Hematopoietic multipotent progenitor cell treated with erythropoietin and hydrocortisone succinate and interleukin-3 and kit ligand, for 4 days (in vitro differentiated cells): ENCODE measurements at regions not wholly inside any gene's neighbourhood (a gene's known extent, or its start where the extent isn't known, plus 50 kb on each side); places are given as distances from the start of the nearest gene placed in this dataset.

Experiments used
- DNase-seq: peaks from one replicate; pipeline ENCODE4 v3.0.0-alpha.2; 2015

GRCh38 chr2:222058819-222059445 lies 239.9 kb downstream of the PAX3 start:
- no peak for DNase-seq

GRCh38 chr2:222057347-222058073 lies 241.3 kb downstream of the PAX3 start:
- peak; percentile 50 for DNase-seq

DNA sequence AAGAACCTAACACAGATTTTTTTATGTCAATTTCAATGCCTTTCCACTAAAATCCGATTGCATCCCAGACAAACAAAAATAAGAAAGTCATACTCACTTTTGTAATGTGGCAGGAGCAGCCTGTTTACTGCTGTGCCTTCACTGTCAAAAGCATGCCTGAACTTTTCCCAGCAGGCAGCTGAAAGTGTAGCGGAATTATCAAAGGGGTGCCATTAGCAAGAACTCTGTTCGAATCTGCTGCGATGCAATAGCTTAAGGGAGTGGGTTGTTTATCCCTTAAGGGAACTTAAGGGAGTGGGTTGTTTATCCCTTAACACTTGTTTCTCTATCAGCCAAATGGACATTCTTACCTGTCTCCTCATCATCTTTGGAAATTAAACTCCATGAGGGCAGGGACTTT lies 243.5 kb downstream of the PAX3 start:
- no peak for DNase-seq

GRCh38 chr2:222054813-222055212 lies 244.0 kb downstream of the PAX3 start:
- DNase-seq = no peak

DNA sequence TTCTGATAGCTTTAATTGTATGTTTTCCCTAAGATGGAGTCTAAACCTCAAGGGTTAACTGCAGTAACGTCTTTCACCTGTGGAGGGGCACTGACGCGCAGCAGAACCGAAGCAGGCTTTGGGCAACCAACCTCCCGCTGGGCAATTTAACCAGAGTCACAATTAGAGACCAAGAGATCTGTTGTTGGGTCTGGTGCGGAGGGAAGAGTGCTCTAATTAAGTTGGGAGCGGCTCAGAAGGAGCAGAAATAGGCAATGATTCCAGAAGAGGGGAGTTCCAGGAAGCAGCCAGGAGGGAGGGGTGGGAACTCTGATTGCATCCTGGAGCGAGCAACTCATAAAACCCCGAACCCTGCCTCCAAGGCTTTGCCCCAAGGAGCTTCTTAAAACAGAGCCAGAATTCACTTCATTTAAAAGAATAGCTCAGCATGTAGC lies 245.8 kb downstream of the PAX3 start:
- DNase-seq = peak; percentile 23

DNA sequence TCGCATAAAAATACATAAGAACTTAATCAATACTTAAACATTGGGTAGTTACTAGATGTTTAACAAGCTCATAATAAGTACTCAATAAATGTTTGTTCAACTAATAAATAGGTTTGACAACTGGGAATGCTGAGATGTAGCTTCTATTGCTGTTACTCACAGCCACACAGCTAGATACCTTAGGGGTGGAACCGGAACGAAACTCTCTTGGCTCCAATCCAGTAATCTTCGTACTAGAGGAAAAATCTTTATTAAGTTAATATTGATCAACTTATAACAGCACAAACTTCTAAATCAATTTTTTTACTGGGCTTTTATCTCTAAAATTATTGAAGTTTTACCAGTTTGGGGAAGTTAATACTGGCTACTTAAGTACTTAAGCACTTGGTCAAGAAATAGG lies 247.8 kb downstream of the PAX3 start:
- DNase-seq = no peak

- no peak for DNase-seq
Observed at GRCh38 chr2:222049946-222050345, 248.9 kb downstream of the PAX3 start.

DNA sequence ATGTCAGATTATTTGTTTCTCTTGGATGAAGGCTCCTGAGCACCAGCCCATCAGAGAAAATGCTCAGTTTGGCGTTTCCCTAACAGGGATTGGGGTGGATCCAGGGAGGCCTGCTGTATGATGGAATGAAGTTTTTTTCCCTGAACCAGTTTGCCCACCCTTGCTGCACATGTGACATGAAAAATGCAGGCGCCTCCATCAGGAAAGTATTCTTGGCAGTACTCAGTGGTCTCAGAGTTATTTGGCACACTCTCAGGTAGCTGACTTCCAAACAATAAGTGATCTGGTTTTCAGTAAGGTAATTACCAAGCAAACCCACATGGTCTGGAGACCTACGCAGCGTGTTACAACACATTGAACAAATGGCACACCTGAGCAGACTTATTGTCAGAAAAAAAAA lies 254.9 kb downstream of the PAX3 start:
- DNase-seq = no peak

GRCh38 chr2:222042666-222043065 lies 256.1 kb downstream of the PAX3 start:
- no peak for DNase-seq

GRCh38 chr2:222040333-222040732 lies 258.5 kb downstream of the PAX3 start:
- DNase-seq = no peak

- no peak for DNase-seq
Observed at GRCh38 chr2:222039821-222040220, 259.0 kb downstream of the PAX3 start.

GRCh38 chr2:222038067-222038802 lies 260.6 kb downstream of the PAX3 start:
- DNase-seq = peak; percentile 27

- DNase-seq = no peak
Observed at GRCh38 chr2:222037211-222037610, 261.6 kb downstream of the PAX3 start.

GRCh38 chr2:222034058-222034457 lies 264.7 kb downstream of the PAX3 start:
- no peak for DNase-seq

DNA sequence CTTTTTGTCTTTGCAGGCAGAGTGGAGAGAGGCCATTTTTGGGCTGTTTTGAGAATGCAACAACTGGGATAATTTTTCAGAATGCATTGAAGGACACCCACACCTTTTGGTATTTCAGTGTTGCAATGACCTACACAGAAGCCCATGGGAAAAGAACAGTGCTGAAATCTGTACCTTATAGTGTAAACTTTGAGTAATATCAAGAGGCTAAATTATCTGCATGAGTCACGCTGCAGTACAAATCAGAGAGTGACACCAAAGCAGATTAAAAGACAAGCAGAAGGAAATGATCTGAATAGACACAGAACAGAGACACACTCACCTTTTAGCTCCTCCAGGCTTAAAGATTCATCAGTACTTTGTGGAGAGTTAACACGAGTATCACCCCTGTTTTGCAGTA lies 265.3 kb downstream of the PAX3 start:
- DNase-seq = no peak

- no peak for DNase-seq
Observed at GRCh38 chr2:222025881-222026271, 272.9 kb downstream of the PAX3 start.

- peak; percentile 56 for DNase-seq
Observed at GRCh38 chr2:222024932-222025880, 273.6 kb downstream of the PAX3 start.

DNA sequence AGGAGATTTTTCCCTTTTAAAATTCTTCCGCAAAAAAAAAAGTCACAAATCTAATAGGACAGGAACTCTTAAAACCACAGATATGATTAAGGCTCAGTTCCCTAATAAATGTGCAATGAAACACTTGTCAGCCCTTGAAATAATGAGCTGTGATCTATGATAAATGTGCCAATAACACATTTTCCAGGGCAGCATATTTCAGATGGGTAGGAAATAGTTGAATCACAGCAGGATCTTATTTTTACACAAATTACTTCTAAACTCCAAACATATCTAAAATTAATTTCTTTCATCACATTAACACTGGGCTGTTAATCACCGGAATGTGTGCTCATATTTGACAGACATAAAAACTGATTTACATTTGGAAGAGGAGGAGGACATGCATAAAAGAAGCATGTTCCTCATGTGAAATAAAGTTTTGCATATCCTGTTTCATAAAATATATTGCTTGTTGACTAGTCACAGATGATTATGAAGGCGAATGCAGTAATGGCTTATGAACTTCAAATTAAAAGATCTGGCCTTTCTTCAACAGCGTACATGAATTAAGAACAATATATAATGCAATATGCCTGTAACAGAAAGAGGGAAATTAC lies 281.4 kb downstream of the PAX3 start:
- DNase-seq = no peak

GRCh38 chr2:222013889-222014288 lies 284.9 kb downstream of the PAX3 start:
- DNase-seq = no peak

GRCh38 chr2:222000326-222000725 lies 298.5 kb downstream of the PAX3 start:
- DNase-seq = no peak

GRCh38 chr2:221999717-222000116 lies 299.1 kb downstream of the PAX3 start:
- DNase-seq = peak; percentile 14

GRCh38 chr2:221999166-221999565 lies 299.6 kb downstream of the PAX3 start:
- DNase-seq = peak; percentile 87
